ENCODE measurements at regions not wholly inside any gene's neighbourhood (a gene's known extent, or its start where the extent isn't known, plus 50 kb on each side); places are given as distances from the start of the nearest gene placed in this dataset.

DNA sequence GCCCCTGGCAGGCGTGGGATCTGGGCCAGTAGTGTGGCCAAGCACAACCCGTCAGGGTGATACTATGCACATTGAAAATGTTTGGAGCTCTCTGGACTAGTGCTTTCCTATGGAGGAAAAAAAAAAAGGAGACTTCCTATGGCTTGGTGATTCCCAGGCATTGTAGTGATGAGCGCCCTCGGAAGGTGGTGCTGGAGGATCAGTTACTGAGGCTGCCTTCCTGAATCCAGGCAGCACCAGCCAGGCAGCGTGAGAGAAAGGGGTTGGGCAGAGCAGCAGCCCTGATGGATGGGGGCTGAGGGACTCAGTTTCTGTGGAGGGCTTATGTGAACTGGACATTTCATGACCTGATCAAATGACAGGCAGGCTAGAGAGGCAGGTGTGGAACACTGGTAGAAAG lies 70.9 kb downstream of the CHRNA1 start:
- TF ChIP-seq, protein P1, sequence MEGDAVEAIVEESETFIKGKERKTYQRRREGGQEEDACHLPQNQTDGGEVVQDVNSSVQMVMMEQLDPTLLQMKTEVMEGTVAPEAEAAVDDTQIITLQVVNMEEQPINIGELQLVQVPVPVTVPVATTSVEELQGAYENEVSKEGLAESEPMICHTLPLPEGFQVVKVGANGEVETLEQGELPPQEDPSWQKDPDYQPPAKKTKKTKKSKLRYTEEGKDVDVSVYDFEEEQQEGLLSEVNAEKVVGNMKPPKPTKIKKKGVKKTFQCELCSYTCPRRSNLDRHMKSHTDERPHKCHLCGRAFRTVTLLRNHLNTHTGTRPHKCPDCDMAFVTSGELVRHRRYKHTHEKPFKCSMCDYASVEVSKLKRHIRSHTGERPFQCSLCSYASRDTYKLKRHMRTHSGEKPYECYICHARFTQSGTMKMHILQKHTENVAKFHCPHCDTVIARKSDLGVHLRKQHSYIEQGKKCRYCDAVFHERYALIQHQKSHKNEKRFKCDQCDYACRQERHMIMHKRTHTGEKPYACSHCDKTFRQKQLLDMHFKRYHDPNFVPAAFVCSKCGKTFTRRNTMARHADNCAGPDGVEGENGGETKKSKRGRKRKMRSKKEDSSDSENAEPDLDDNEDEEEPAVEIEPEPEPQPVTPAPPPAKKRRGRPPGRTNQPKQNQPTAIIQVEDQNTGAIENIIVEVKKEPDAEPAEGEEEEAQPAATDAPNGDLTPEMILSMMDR (IDR thresholded peaks at IDR 0.05; ENCODE audit: control extremely low read depth, extremely low read depth): no peak
- DNase-seq (no peak), ATAC-seq (ENCODE audit: insufficient read depth, low FRiP score) (no peak)
- no peak overlapping the region for H3K9ac ChIP-seq (ENCODE audit: insufficient read depth in 1 of 2, low read length in 2 of 2)
- H3K4me1 ChIP-seq (ENCODE audit: control insufficient read depth in 5 of 5, insufficient read depth in 5 of 5, low read length in 5 of 5): no peaks in the 10 kb centered on the region
- H3K27me3 ChIP-seq (ENCODE audit: control insufficient read depth in 3 of 3, insufficient read depth in 3 of 3, low read length in 2 of 3): peaks cover 0 to 4% (median 2%) of the 10 kb centered on the region in 3 donors
- no peak overlapping the region for H3K4me3 ChIP-seq
- peaks cover 0 to 7% (median 0%) of the 10 kb centered on the region in 4 donors for H3K9me3 ChIP-seq (ENCODE audit: control insufficient read depth in 4 of 4, insufficient read depth in 3 of 4, low read length in 3 of 4)
- WGBS, 2 donors: 92 to 97% methylated on average over 5 of the region's 5 CpGs
- H3K36me3 ChIP-seq (ENCODE audit: control insufficient read depth in 4 of 4, insufficient read depth in 4 of 4, low read length in 4 of 4): no peaks in the 10 kb centered on the region
- H3K27ac ChIP-seq (ENCODE audit: low read depth in 1 of 2, low read length in 1 of 2): no peak overlapping the region

DNA sequence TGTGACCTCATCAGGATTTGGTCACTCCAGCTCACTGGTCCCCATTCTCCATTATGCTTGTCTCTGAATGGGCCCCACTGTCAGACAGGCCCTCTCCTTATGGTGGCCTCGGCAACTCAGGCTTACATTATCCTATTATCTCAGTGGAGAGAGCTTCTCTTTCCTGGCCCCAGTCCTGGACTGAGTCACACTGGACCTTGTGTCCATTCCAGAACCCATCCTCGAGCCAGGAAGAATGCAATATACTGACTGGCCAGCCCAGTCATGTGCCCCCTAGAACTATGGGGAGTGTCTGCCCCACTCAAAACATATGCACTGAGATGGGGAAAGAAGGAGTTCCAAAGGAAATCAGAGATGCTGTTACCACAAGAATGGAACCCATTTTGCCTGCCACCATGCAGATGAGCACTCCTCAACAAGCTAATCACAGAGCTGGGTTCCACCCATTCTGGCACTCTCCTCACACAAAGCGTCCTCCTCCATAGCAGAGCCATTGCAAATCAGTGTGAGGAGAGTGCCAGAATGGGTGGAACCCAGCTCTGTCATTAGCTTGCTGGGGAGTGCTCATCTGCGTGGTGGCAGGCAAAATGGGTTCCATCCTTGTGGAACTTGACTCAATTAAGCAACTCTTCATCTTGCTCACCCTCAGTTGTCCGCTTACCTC lies 71.9 kb downstream of the CHRNA1 start:
- Histone ChIP-seq H3K27me3 (ENCODE audit: control insufficient read depth in 3 of 3, insufficient read depth in 3 of 3, low read length in 2 of 3) (peaks cover 0 to 4% (median 2%) of the 10 kb centered on the region in 3 donors), H3K9me3 (ENCODE audit: control insufficient read depth in 4 of 4, insufficient read depth in 3 of 4, low read length in 3 of 4) (peaks cover 0 to 7% (median 0%) of the 10 kb centered on the region in 4 donors), H3K4me1 (ENCODE audit: control insufficient read depth in 5 of 5, insufficient read depth in 5 of 5, low read length in 5 of 5) (no peaks in the 10 kb centered on the region), H3K4me3 (no peak overlapping the region), H3K36me3 (ENCODE audit: control insufficient read depth in 4 of 4, insufficient read depth in 4 of 4, low read length in 4 of 4) (no peaks in the 10 kb centered on the region), H3K27ac (ENCODE audit: low read depth in 1 of 2, low read length in 1 of 2) (no peak overlapping the region), H3K9ac (ENCODE audit: insufficient read depth in 1 of 2, low read length in 2 of 2) (no peak overlapping the region)
- 90 to 92% methylated on average over 5 of the region's 5 CpGs for WGBS, 2 donors
- TF ChIP-seq, protein P1 (IDR thresholded peaks at IDR 0.05; ENCODE audit: control extremely low read depth, extremely low read depth): no peak
- DNase-seq (no peak), ATAC-seq (ENCODE audit: insufficient read depth, low FRiP score) (no peak)

DNA sequence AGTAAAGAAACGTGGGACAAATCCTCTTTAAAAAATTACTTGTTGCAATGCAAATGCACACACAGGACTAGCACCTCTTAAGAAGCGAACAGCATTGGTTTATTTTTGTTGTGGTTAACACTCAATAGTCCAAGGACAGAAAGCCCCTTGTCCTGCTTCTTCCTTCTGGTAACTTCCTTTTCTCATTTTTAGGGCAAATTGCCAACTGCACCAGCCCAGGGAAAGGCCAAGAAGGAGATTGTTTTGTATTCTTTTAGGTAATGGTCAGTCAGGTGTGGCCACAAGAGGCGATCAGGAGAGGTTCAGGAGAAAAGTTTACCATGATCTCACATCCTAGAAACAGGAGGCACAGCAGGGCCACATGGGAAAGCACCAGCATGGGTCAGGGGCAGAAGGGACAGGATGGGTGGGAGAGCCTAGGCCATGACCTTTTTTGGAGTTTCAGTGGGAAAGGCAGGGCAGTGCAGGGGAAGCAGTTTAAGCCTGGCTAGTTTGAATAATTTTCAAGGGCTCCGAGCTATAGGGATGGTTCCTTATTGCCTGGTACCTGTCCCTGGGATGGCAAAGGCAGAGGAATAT lies 73.0 kb downstream of the CHRNA1 start:
- ATAC-seq (ENCODE audit: insufficient read depth, low FRiP score): no peak
- TF ChIP-seq, protein P1 (IDR thresholded peaks at IDR 0.05; ENCODE audit: control extremely low read depth, extremely low read depth): no peak
- WGBS, 2 donors: 60 to 69% methylated on average over 4 of the region's 4 CpGs
- Histone ChIP-seq H3K4me3 (no peak overlapping the region), H3K4me1 (ENCODE audit: control insufficient read depth in 5 of 5, insufficient read depth in 5 of 5, low read length in 5 of 5) (no peaks in the 10 kb centered on the region), H3K27me3 (ENCODE audit: control insufficient read depth in 3 of 3, insufficient read depth in 3 of 3, low read length in 2 of 3) (peaks cover 0 to 4% (median 2%) of the 10 kb centered on the region in 3 donors), H3K36me3 (ENCODE audit: control insufficient read depth in 4 of 4, insufficient read depth in 4 of 4, low read length in 4 of 4) (no peaks in the 10 kb centered on the region), H3K9me3 (ENCODE audit: control insufficient read depth in 4 of 4, insufficient read depth in 3 of 4, low read length in 3 of 4) (peaks cover 0 to 7% (median 0%) of the 10 kb centered on the region in 4 donors), H3K27ac (ENCODE audit: low read depth in 1 of 2, low read length in 1 of 2) (no peak overlapping the region), H3K9ac (ENCODE audit: insufficient read depth in 1 of 2, low read length in 2 of 2) (no peak overlapping the region)
- no peak for DNase-seq
